Inflammatory macrophage (primary cell): ENCODE measurements at regions not wholly inside any gene's neighbourhood (a gene's known extent, or its start where the extent isn't known, plus 50 kb on each side); places are given as distances from the start of the nearest gene placed in this dataset.
A peak's percentile ranks its signal among the peaks of the same experiment; 100 is the strongest.

Experiments used
- DNase-seq, 2 donors: peaks; one replicate each; pipeline ENCODE4 v3.0.0-alpha.2; 2020 to 2022

DNA sequence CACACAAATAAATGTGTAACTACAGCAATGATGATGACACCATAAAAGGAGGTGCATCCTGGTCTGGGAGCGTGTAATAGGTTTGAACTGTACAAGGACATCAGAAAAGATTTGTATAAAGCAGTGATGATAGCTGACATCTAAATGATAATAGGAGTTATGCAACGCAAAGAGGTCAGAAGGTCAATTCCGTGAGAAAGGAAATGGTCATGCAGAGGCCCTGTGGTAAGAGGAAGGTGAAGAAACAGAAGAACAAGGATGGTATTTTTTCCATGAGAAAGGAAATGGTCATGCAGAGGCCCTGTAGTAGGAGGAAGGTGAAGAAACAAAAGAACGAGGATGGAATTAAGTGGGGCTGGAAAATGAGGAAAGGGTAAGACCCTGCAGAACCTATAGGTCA lies 106.7 kb upstream of the TMPO start:
- peak; percentile 60 to 73 for DNase-seq

GRCh38 chr12:98409548-98409947 lies 105.8 kb upstream of the TMPO start:
- no peak for DNase-seq

DNA sequence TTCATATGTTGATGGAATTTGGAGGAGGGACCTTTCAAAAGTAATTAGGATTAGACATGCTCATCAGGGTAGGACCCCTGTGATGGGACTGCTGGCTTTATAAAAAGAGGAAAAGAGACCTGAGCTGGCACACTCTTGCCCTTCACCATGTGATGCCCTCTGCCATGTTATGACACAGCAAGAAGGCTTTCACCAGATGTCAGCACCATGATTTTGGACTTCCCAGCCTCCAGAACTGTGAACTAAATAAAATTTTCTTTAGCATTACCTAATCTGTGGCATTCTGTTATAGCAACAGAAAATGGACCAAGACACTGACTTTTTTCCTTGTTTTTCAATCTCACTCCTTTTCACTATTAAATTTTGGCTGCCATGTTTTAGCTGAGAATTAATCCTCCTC lies 105.0 kb upstream of the TMPO start:
- no peak for DNase-seq

GRCh38 chr12:98416845-98417244 lies 98.5 kb upstream of the TMPO start:
- DNase-seq, result peak; percentile 9 to 41

DNA sequence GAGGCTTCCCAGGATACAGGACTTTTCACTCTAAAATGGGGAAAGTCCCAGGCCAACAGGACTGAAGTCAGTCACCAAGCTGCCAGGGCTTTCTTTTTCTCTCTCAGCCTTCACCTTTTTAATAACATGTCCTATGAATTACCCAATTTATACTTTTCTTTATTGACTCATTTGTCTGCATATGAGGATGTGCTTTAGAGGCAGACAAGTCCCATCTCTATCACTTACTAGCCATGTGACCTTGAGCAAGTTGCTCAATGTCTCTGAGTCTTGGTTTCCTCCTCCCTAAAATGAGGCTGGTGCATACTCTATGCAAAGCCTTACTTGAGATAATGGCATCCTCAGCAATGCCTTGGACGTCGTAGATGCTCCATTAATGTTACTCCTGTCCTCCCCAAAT lies 98.1 kb upstream of the TMPO start:
- DNase-seq, result peak; percentile 55 to 70

DNA sequence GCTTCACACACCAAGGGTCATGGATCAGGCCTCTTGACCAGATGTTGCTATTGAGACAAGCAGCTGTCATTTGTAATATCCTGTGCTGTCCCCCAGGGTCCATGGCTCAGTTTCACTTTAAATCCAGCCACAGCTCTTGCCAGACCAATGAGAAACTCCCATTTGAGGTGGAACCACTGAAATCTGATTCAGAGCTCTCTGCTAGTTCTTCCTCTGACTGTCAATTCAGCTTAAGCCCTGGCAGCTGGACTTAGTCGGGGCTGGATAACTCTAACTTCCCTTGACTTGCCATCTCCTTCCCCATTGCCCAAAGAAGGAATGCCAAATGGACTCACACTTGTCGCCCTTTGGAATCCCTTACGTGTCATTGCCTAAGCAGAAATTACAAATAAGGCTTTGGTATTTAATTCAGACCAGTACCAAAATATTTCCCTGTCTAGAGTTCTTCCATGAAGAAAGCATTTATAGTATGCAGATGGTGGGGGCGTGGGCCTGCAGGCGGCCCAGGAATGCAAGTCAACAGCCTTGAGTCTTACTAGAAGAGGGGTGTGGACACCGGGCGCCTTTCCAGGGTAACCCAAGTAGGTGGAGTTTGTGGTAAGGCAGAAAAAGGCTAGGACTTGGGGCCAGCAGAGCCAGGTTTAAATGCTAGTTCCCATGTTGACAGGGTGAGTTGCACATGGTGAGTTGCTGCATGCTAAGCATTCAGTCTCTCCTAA lies 96.9 kb upstream of the TMPO start:
- peak; percentile 15 to 23 for DNase-seq

GRCh38 chr12:98419081-98419794 lies 96.2 kb upstream of the TMPO start:
- no peak for DNase-seq

- DNase-seq, result no peak
Observed at GRCh38 chr12:98419795-98420404, 95.5 kb upstream of the TMPO start.

GRCh38 chr12:98420461-98420860 lies 94.9 kb upstream of the TMPO start:
- DNase-seq, result no peak

- no peak for DNase-seq
Observed at GRCh38 chr12:98421316-98421715, 94.1 kb upstream of the TMPO start.

DNA sequence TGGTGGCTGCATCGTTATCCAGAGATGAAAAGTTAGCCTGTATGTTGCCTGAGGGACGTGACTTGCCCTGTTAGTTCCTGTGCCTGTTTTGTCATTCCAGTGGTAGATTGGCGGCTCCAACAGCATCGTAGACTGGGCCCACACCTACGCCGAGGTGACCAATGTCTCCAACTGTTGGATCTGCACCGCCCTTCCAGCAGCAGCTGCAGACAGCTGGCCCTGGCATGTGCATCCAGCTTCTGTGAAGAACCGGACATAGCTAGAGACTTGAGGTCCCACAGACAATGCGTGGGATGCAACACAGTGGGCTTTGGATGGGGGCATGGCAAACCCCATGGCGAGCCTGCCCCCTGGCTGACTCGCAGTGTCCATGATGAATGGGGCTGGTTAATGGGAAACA lies 93.0 kb upstream of the TMPO start:
- DNase-seq, result no peak

GRCh38 chr12:98422812-98423211 lies 92.6 kb upstream of the TMPO start:
- no peak for DNase-seq

DNA sequence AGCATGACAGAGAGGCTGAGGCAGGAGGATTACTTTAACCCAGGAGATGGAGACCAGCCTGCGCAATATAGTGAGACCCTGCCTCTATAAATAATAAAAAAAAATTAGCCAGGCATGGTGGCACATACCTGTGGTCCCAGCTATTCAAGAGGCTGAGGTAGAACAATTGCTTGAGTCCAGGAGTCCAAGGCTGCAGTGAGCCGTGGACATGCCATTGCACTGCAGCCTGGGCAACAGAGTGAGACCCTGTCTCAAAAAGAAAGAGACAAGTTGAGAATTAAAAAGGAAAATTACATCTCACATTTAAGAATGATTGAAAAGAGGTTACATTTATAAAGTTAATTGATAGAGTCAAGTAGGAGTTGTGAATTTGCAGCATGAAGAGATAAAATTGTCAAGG lies 91.4 kb upstream of the TMPO start:
- DNase-seq, result no peak

DNA sequence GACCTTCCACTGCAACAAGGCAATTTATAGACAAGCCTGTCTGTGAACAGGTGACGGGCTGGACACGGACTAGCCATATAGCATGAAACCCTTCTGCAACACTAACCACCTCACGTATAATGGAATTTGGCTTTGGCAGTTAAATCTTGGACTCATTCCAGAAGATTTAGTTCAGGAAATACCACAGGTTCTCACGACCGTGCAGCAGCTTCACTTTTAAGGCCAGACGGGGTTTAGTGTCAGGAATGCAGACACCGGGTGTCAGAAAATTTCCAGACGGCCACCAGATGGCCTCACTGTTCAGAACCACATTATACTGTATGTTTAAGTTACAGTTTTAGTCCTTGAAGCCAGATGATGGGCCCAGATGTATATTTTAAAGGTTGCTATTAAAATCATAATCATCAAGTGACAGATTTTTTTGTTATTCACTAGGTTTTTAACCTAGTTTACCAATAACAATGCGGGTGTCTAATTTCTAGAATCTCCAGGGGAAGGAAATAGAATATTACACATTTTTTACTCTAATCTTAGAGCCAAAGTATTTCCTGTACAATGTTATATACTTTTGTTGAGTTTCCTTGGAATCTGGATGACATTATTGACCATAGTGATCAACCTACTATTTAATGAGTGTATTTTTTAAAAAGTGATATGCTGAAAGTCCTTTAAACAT lies 90.5 kb upstream of the TMPO start:
- DNase-seq, result peak; percentile 78 to 81

GRCh38 chr12:98425859-98426258 lies 89.5 kb upstream of the TMPO start:
- no peak for DNase-seq

GRCh38 chr12:98431089-98431488 lies 84.3 kb upstream of the TMPO start:
- DNase-seq, result no peak

DNA sequence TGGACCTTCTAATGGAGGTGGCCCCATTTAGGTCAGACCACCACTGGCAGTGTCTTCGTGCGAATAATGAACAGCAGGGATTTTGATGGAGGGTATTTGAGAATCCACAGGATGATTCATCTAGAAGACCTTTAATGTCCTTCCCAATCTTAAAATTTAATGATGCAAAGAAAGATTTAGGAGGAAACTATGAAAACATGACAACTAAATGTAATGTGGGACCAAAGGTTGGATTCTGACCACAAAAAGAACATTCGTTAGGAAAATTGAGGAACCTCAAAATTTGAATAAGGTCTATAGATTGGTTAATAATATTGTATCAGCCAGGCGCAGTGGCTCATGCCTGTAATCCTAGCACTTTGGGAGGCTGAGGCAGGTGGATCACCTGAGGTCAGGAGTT lies 78.2 kb upstream of the TMPO start:
- DNase-seq, result peak; percentile 5 to 29

DNA sequence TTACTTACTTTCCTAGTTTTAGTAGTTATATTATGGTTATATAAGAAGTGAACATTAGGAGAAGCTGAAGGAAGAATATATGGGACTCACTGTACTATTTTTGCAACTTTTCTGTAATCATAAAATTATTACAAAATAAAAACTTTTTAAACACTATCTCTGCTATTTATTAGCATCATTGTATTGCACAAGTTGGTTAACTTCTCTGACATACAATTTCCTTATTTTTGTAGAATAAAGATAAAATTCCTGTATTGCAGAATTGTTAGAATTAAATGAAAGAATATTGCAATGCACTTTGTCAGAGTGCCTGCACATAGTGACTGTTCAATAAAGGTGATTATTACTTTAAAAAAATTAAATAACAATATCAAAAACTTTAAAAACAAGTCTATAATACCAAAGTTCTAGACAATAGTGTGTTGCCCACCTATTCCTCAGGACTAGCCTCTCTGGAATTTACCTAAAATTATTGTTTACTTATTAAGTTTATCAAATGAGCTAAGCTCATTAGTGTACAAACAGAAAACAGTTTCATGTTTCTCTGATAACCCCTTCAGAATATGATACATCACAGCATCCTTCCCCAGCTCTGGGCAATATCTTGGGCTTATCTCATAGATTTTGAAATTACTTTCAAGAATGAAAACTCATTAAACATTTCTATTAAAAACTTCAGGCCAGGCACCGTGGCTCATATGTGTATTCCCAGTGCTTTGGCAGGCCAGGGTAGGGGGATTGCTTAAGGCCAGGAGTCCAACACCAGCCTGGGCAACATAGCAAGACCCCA lies 77.4 kb upstream of the TMPO start:
- DNase-seq, result peak in 1 of 2 donors; percentile 55

DNA sequence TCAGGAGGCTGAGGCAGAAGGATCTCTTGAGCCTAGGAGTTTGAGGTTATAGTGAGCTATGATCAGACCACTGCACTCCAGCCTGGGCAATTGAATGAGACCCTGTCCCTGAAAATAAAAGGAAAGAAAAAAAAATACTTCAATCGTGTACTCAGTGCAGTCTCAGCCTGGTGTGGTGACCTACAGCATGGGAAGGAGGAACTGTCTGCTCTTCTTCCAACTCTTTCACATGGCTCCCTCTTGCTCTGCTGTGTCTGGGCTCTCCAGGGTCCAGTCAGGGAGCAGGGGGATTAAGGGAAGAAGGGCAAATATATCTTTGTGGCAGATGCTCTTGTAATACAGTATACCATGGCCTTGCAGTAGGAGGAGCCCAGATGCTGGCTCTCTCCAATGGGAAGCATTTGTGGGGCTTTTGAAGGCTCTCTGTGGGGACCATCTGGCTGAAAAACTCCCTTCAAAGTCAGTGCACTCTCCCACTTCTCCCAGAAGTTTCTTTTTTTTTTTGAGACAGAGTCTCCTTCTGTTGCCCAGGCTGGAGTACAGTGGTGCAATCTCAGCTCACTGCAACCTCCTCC lies 76.6 kb upstream of the TMPO start:
- DNase-seq, result peak in 1 of 2 donors; percentile 17

GRCh38 chr12:98439471-98439951 lies 75.9 kb upstream of the TMPO start:
- DNase-seq, result peak; percentile 83 to 88

GRCh38 chr12:98439981-98440581 lies 75.3 kb upstream of the TMPO start:
- peak; percentile 98 to 99 for DNase-seq

DNA sequence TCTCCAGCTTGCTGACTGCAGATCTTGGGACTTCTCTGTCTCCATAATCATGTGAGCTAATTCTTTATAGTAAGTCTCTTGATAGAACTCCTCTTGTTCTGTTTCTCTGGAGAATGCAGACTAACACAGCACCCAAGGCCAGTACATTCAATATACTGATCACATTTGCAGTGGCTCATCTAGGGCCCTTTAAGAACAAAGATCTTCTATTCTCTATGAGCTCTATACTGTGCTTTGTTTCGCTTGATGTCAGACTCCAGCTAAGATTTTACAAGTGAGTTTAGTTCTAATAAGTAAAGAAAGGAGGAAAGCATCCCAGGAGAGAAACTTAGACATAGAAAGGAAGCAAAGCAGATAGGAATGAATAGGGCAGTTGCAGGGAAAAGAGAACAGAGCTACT lies 69.3 kb upstream of the TMPO start:
- DNase-seq, result peak in 1 of 2 donors; percentile 8
